HG02678 (cell line): ENCODE measurements at regions not wholly inside any gene's neighbourhood (a gene's known extent, or its start where the extent isn't known, plus 50 kb on each side); places are given as distances from the start of the nearest gene placed in this dataset.
"Not testable (repeated sequence)": the region's sequence is repeated elsewhere in the genome, so short reads cannot be mapped to it uniquely, and the experiment has no call there.

Source experiments
- ATAC-seq: cut with Tn5 transposase; IDR thresholded peaks from one replicate; pipeline ENCODE4 v1.9.1; 2021; ENCODE audit warnings: mild to moderate bottlenecking, moderate library complexity; ENCODE audit not compliant: unreplicated experiment

GRCh38 chr16:76970087-76970744, 220.8 kb upstream of the MON1B start:
- ATAC-seq: no peak

DNA sequence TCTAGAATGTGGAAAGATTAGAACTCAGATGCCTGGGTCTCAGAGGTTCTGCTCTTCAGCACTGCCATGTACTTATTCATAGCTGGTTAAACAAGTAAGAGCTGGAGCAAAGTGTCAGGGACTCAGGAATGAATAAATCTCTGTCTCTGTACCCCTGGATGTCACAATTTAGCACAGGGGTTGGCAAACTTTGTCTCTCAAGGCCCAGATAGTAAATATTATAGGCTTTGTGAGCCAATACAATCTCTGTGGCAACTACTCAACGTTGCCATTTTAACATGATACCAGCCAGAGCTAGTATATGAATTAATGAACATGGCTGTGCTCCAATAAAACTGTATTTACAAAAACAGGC, 220.3 kb upstream of the MON1B start:
- ATAC-seq: no peak

- ATAC-seq: peak; percentile 96
These were observed 214.9 kb upstream of the MON1B start for GRCh38 chr16:76976101-76976500.

DNA sequence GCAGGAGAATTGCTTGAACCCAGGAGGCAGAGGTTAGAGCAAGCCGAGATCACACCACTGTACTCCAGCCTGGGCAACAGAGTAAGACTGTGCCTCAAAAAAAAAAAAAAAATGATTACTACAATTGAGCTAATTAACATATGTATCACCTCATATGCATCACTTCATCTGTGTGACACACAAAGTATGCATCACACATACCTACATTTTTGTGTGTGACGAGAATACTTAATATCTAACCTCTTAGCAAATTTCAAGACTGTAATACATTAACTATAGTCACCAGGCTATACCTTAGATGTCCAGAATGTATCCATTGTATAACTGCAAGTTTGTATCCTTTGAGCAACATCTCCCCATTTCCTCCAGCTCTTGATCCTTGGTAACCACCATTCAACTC, 214.2 kb upstream of the MON1B start:
- no peak for ATAC-seq

DNA sequence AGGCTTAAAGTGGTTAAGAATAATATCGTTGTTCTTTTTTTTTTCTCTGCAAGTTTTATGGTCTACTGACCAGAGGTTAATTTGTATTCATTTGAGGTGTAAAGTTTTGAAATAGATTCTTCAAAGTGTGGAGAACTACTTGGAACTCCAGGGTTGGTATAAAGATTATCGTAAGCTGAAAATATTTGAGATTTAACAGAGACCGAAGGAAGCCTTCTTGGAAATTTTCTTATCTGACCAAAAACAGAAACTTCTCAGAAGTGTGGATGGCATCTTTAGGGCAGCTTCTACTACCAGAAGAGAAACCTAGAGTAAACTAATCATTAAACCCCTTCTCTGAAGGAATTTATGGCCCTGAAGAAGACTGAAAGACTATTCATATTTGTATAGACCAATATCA, 206.8 kb upstream of the MON1B start:
- ATAC-seq: no peak

DNA sequence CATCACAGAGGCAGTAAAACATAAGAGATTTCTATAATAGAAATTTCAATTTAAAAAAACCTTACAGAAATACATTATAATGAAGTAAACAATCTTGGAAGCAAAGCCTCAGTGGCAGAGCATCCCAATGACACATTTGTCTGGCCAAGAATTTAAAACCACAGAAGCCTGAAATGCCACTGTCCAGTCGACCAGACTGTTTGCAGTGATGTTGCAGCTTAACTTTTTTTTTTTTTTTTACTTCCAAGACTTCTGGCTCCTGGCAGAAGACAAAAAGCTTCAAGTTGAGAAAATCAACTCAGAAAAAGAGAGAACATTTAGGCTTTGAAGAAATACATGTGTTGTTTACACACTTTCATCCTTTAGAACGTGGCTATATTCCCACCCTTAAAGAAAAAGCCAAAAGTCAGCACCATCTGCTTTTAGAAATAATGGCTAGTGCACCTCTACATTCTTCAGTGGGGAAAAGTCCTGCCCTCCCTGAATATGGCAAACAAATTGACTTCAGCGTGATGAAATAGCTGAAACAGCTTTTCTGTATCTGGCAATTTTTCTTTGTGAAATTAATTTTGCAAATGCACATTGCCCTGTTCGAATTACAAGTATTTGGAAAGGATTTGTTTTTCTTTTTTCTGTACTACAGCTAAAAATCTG, 205.5 kb upstream of the MON1B start:
- ATAC-seq: no peak

DNA sequence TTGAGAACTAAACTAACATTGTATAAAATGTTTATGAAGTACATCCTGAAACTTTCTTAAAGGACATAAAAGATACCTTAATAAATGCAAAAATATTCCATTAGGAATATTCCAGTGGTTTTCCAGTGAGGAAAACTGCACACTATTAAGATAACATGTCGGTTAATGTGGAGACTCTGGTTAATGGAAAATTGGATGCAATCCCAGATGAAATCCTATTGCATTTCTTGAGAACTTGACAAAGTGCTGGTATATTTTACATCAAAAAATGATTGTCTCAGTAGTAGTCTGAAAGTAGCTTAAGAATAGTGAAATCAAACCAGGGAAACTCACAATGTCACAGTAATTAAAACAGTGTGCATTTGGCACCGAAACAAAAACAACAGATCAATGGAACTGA, 202.5 kb upstream of the MON1B start:
- no peak for ATAC-seq

DNA sequence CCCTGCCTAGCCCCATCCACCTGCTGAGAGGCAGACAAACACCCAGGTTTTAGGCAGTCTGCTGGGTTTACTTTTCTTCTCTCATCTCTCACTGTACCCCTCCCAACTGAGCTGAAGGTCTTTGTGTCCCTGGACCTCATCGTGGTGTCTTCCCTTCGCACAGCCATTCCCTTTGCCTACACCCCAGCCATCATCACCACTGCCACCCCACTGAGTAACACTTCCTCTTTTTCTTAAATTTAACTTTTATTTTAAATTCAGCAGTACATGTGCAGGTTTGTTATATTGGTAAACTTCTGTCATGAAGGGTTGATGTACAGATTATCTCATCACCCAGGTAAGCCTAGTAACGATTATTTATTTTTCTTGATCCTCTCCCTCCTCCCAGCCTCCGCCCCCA, 188.3 kb upstream of the MON1B start:
- no peak for ATAC-seq

- no peak for ATAC-seq
These were observed 181.5 kb upstream of the MON1B start for GRCh38 chr16:77009453-77009852.

GRCh38 chr16:77014441-77014840, 176.5 kb upstream of the MON1B start:
- no peak for ATAC-seq

DNA sequence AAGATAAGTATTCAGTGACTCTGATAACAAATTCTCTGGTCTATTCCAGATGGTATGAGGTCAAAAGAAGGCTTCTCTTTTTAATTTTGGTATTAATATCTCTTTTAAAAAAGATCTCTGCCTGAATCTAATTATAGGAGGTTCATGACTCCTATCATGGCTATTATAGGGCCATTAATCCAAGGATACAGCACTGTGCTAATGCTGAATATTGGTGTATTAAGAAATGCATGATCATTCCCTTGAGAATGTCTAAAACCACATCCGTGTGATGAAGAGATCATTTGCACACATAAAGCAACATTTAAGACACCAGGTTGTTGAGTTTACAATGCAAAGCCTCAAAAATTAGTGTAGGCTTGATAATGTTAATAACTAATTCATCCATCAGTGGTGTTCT, 160.4 kb upstream of the MON1B start:
- ATAC-seq: no peak

DNA sequence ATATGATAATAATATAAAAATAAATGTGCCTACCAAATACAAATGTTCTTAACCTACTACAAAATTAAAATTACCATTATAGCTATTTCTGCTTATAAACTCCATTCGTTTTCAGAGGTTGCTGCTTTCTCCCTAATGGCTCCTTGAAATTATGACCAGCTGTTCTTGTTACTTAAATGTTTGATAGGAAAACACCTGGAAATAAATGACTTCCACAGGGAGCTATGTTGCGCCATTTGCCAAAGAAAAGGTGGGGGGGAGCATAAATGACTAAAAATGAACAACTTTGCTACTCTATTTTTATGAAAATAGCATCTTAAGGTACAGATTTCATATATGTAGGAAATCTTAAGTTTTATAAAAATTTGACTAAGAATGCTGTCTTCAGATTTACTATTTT, 157.5 kb upstream of the MON1B start:
- no peak for ATAC-seq

DNA sequence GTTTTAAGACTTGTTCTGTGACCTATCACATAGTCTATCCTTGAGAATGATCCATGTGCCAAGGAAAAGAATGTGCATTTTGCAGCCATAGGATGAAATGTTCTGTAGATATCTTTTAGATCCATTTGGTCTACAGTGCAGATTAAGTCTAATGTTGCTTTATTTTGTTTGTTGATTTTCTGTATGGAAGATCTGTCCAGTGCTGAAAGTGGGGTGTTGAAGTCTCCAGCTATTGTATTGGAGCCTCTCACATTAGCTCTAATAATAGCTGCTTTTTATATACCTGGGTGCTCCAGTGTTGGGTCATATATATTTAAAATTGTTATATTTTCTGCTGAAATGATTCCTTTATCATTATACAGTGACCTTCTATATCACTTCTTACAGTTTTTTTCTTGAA, 155.6 kb upstream of the MON1B start:
- no peak for ATAC-seq

DNA sequence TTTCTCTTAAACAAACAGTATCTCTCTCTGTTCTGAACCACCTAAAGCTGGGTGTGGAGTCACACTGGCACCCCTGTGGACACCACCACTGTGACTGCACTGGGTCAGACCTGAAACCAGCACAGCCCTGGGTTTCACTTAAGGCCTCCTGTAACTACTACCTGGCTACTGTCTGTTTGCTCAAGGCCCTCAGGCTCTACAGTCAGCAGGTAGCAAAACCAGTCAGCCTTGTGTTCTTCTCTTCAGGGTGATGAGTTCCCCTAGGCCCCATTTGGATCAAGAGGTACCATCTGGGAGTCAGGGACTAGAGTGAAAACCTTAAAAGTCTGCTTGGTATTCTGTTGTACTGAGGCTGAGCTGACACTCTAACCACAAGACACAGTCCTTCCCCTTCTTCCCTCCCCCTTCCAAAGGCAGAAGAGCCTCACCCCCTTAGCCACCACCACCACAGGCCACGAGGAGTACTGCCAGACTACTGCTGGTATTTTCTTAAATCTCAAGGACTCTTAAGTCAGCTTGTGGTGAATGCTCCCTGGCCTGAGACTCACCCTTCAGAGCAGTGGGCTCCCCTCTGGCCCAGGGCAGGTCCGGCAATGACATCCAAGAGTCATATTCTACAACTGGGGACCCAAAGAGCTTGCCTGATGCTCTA, 153.2 kb upstream of the MON1B start:
- ATAC-seq: no peak

DNA sequence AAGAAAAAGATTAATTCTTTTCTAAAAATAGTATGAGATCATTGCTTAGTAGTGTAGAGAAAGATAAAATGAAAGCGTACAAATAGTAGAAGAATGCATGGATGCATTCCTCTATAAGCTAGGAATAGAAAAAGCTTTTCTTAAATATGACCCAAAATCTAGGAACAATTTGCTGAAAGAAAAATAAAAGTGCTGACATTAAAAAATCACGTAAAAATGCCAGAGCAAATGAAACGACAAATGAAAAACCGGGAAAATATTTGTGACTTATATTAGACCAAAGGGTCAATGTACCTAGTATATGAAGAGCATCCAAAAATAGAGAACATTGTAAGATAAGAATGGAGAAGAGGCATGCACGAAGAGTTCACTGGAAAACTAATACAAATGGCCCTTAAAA, 149.5 kb upstream of the MON1B start:
- ATAC-seq: no peak

DNA sequence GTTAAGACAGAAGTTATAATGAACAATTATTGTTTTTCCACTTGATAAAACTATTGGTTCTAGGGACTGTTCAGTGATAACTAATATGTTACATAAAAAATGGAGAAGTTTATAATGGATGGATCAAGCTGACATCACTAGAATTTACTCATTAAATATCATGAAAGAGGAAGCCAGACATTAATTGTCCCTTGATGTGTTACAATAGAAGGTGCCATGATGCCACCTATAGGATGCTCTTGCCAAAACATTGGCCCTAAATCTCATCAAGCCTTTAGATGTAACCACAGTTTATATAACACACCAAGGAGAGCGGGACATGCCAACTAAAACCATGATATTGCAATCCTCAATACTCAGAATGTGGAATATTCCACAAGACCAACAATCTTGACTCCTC, 147.9 kb upstream of the MON1B start:
- no peak for ATAC-seq

DNA sequence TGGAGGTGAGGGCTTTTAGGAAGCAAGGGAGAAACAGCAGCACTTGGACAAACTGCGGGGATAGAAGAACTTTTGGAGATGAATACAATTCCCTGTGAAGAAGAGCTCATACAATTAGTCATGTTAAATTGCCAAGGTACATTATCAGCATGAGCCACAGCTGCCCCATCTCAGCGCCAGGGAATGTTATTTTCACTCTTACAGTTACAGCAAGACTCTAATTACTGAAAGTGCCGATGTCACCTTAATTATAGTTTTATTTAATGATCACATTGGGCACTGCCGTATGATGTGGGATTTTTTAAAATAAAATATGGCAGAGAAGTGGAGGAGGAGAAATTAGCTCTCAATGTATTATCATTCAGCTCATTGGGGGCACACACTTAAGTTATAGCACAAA, 144.8 kb upstream of the MON1B start:
- ATAC-seq: no peak

- no peak for ATAC-seq
These were observed 142.9 kb upstream of the MON1B start for GRCh38 chr16:77048085-77048484.

DNA sequence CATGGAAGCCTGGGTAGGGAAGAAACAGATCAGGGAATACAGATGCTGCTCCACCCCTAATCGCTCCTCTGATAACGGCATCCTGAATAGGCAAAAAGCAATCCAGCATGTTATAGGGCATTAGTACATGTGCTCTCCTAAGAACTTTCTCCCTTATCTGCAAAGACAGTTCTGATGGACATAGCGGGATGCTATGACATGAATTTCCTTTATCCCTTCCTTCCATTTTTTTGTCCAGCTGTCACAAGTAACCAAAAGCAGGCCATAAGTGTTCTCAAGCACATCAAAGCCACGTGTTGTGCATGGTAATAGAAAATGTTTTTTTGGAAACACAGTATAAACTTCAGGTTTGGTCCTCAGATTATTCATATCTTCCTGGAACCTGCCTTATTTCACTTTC, 141.4 kb upstream of the MON1B start:
- no peak for ATAC-seq

GRCh38 chr16:77056597-77056996, 134.4 kb upstream of the MON1B start:
- not testable (repeated sequence) for ATAC-seq

DNA sequence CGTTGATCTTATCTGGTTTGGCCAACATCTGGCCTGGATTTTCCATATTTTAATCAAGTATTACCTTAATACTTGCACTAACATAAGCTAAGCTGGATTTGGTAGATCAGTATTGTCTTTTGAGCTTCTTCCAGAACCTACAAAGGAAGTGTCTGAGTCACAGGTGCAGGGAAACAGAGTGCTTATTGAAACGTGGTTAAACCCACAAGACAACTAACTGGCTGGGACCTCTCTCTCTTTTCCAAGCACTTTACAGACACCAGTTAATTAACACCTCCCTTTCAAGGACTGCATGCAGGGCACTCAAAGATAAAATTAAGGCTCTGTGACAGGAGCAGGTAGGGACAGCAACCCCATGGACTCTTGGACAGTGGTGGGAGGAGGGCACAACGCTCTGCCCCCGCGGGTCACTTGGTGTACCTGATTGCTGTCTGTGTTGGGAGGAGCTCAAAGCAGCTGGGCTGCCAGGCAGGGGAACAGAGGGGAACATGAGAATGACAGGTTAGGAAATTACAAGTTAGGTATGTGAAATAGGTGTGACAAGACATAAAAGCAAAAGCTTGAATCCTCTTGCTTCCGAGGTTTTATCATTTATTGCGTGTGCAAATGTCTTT, 133.7 kb upstream of the MON1B start:
- ATAC-seq: no peak

DNA sequence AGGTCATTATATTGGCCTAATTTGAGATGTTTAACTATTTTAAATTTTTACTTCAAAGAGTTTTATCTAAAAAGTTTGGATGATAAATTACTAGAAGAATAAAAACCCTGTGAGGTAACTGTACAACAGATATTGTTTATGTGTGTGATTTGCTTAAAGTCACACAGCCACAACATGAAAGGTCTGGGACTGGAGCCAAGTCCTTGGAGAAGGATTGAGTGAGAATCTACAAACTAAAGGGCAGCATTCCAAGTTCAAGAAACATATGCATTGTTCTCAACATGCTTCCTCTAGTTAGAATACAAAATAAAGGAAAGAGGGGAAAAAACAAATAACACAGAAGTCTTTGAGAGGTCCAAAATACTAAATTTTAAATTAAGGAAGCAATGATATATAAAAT, 131.5 kb upstream of the MON1B start:
- no peak for ATAC-seq
